ENCODE measurements at regions not wholly inside any gene's neighbourhood (a gene's known extent, or its start where the extent isn't known, plus 50 kb on each side); places are given as distances from the start of the nearest gene placed in this dataset.

GRCh38 chr11:103566116-103566515 lies 456.9 kb downstream of the DYNC2H1 start:
- TF ChIP-seq CTCF (conservative IDR thresholded peaks at IDR 0.05; ENCODE audit: low read length) (no peak), EZH2phosphoT487 (IDR thresholded peaks at IDR 0.05; ENCODE audit: borderline replicate concordance, low read depth, low read length) (no peak)

Measured in OCI-LY7 (cell line).